22Rv1 (cell line): ENCODE measurements at regions not wholly inside any gene's neighbourhood (a gene's known extent, or its start where the extent isn't known, plus 50 kb on each side); places are given as distances from the start of the nearest gene placed in this dataset.

Experiments used
- ZFX ChIP-seq: fragments of 450-650 bp; IDR thresholded peaks from 2 replicates; pipeline ENCODE4 v1.6.1; 2017; ENCODE audit warnings: antibody characterized with exemption, borderline replicate concordance
- TF ChIP-seq, protein P1 (sequence below): fragments of 450-650 bp; IDR thresholded peaks from 2 replicates; pipeline ENCODE4 v1.5.1; 2017; ENCODE audit warnings: mild to moderate bottlenecking

DNA sequence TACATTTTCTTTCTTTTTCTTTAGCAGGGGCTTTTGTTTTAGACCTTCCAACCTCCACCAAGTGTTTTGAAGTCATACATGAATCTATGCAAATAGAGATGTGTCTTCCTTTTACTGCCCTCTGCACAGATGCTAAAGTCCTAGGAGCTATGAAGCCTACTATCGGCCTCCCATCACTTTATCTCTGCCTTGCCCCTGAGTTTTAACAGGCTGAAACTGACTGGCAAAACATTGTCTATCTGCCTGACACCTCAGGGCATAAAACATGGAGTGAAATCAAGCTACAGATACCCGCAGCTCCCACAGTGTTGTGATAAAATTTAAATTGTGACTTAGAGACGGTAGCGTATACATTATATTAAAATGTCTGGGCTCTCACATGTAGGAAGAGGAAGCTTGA, 604.6 kb upstream of the C9orf72 start:
- TF ChIP-seq, protein P1, sequence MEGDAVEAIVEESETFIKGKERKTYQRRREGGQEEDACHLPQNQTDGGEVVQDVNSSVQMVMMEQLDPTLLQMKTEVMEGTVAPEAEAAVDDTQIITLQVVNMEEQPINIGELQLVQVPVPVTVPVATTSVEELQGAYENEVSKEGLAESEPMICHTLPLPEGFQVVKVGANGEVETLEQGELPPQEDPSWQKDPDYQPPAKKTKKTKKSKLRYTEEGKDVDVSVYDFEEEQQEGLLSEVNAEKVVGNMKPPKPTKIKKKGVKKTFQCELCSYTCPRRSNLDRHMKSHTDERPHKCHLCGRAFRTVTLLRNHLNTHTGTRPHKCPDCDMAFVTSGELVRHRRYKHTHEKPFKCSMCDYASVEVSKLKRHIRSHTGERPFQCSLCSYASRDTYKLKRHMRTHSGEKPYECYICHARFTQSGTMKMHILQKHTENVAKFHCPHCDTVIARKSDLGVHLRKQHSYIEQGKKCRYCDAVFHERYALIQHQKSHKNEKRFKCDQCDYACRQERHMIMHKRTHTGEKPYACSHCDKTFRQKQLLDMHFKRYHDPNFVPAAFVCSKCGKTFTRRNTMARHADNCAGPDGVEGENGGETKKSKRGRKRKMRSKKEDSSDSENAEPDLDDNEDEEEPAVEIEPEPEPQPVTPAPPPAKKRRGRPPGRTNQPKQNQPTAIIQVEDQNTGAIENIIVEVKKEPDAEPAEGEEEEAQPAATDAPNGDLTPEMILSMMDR, result no peak
- TF ChIP-seq ZFX, result no peak
